ENCODE measurements at regions not wholly inside any gene's neighbourhood (a gene's known extent, or its start where the extent isn't known, plus 50 kb on each side); places are given as distances from the start of the nearest gene placed in this dataset.

DNA sequence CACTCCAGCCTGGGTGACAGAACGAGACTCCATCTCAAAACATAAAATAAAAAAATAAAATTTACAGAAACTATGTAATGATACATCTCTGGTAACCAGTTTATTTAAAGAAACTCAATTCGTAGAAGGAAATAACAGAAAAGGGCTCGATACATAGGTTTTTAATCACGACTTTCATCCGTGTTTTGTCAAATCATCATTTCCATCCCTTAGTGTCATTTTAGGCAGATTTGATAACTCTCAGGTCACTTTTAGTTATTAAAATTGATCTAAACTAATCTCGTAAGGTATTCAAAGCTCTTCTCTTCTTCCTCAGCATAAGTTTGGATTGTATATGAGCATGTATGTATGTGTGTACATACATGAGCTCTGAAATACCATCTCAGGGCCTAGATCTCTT lies 59.3 kb upstream of the SPTBN1 start:
- TF ChIP-seq, protein P1, sequence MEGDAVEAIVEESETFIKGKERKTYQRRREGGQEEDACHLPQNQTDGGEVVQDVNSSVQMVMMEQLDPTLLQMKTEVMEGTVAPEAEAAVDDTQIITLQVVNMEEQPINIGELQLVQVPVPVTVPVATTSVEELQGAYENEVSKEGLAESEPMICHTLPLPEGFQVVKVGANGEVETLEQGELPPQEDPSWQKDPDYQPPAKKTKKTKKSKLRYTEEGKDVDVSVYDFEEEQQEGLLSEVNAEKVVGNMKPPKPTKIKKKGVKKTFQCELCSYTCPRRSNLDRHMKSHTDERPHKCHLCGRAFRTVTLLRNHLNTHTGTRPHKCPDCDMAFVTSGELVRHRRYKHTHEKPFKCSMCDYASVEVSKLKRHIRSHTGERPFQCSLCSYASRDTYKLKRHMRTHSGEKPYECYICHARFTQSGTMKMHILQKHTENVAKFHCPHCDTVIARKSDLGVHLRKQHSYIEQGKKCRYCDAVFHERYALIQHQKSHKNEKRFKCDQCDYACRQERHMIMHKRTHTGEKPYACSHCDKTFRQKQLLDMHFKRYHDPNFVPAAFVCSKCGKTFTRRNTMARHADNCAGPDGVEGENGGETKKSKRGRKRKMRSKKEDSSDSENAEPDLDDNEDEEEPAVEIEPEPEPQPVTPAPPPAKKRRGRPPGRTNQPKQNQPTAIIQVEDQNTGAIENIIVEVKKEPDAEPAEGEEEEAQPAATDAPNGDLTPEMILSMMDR (conservative IDR thresholded peaks at IDR 0.05; ENCODE audit: low read depth in 2 of 2), result no peak
- TF ChIP-seq EZH2 (IDR thresholded peaks at IDR 0.05; ENCODE audit: low read depth, unreplicated experiment) (no peak), JUNB (IDR thresholded peaks at IDR 0.05; ENCODE audit: unreplicated experiment) (no peak), EZH2phosphoT487 (IDR thresholded peaks at IDR 0.05; ENCODE audit: unreplicated experiment) (no peak), POLR2AphosphoS5 (IDR thresholded peaks at IDR 0.05; ENCODE audit: low read depth) (no peak), ZNF331 (CRISPR knock-in tag; IDR thresholded peaks at IDR 0.05; ENCODE audit: low read depth) (no peak), ZNF114 (CRISPR knock-in tag; IDR thresholded peaks at IDR 0.05) (no peak)
- TF ChIP-seq, protein P2, sequence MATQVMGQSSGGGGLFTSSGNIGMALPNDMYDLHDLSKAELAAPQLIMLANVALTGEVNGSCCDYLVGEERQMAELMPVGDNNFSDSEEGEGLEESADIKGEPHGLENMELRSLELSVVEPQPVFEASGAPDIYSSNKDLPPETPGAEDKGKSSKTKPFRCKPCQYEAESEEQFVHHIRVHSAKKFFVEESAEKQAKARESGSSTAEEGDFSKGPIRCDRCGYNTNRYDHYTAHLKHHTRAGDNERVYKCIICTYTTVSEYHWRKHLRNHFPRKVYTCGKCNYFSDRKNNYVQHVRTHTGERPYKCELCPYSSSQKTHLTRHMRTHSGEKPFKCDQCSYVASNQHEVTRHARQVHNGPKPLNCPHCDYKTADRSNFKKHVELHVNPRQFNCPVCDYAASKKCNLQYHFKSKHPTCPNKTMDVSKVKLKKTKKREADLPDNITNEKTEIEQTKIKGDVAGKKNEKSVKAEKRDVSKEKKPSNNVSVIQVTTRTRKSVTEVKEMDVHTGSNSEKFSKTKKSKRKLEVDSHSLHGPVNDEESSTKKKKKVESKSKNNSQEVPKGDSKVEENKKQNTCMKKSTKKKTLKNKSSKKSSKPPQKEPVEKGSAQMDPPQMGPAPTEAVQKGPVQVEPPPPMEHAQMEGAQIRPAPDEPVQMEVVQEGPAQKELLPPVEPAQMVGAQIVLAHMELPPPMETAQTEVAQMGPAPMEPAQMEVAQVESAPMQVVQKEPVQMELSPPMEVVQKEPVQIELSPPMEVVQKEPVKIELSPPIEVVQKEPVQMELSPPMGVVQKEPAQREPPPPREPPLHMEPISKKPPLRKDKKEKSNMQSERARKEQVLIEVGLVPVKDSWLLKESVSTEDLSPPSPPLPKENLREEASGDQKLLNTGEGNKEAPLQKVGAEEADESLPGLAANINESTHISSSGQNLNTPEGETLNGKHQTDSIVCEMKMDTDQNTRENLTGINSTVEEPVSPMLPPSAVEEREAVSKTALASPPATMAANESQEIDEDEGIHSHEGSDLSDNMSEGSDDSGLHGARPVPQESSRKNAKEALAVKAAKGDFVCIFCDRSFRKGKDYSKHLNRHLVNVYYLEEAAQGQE (IDR thresholded peaks at IDR 0.05; ENCODE audit: unreplicated experiment), result no peak
- TF ChIP-seq, protein P3, sequence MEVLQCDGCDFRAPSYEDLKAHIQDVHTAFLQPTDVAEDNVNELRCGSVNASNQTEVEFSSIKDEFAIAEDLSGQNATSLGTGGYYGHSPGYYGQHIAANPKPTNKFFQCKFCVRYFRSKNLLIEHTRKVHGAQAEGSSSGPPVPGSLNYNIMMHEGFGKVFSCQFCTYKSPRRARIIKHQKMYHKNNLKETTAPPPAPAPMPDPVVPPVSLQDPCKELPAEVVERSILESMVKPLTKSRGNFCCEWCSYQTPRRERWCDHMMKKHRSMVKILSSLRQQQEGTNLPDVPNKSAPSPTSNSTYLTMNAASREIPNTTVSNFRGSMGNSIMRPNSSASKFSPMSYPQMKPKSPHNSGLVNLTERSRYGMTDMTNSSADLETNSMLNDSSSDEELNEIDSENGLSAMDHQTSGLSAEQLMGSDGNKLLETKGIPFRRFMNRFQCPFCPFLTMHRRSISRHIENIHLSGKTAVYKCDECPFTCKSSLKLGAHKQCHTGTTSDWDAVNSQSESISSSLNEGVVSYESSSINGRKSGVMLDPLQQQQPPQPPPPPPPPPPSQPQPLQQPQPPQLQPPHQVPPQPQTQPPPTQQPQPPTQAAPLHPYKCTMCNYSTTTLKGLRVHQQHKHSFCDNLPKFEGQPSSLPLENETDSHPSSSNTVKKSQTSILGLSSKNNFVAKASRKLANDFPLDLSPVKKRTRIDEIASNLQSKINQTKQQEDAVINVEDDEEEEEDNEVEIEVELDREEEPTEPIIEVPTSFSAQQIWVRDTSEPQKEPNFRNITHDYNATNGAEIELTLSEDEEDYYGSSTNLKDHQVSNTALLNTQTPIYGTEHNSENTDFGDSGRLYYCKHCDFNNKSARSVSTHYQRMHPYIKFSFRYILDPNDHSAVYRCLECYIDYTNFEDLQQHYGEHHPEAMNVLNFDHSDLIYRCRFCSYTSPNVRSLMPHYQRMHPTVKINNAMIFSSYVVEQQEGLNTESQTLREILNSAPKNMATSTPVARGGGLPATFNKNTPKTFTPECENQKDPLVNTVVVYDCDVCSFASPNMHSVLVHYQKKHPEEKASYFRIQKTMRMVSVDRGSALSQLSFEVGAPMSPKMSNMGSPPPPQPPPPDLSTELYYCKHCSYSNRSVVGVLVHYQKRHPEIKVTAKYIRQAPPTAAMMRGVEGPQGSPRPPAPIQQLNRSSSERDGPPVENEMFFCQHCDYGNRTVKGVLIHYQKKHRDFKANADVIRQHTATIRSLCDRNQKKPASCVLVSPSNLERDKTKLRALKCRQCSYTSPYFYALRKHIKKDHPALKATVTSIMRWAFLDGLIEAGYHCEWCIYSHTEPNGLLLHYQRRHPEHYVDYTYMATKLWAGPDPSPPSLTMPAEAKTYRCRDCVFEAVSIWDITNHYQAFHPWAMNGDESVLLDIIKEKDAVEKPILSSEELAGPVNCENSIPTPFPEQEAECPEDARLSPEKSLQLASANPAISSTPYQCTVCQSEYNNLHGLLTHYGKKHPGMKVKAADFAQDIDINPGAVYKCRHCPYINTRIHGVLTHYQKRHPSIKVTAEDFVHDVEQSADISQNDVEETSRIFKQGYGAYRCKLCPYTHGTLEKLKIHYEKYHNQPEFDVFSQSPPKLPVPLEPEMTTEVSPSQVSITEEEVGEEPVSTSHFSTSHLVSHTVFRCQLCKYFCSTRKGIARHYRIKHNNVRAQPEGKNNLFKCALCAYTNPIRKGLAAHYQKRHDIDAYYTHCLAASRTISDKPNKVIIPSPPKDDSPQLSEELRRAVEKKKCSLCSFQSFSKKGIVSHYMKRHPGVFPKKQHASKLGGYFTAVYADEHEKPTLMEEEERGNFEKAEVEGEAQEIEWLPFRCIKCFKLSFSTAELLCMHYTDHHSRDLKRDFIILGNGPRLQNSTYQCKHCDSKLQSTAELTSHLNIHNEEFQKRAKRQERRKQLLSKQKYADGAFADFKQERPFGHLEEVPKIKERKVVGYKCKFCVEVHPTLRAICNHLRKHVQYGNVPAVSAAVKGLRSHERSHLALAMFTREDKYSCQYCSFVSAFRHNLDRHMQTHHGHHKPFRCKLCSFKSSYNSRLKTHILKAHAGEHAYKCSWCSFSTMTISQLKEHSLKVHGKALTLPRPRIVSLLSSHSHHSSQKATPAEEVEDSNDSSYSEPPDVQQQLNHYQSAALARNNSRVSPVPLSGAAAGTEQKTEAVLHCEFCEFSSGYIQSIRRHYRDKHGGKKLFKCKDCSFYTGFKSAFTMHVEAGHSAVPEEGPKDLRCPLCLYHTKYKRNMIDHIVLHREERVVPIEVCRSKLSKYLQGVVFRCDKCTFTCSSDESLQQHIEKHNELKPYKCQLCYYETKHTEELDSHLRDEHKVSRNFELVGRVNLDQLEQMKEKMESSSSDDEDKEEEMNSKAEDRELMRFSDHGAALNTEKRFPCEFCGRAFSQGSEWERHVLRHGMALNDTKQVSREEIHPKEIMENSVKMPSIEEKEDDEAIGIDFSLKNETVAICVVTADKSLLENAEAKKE (CRISPR knock-in tag; IDR thresholded peaks at IDR 0.05), result no peak
- TF ChIP-seq, protein P4, sequence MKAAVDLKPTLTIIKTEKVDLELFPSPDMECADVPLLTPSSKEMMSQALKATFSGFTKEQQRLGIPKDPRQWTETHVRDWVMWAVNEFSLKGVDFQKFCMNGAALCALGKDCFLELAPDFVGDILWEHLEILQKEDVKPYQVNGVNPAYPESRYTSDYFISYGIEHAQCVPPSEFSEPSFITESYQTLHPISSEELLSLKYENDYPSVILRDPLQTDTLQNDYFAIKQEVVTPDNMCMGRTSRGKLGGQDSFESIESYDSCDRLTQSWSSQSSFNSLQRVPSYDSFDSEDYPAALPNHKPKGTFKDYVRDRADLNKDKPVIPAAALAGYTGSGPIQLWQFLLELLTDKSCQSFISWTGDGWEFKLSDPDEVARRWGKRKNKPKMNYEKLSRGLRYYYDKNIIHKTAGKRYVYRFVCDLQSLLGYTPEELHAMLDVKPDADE (IDR thresholded peaks at IDR 0.05), result no peak
